Kidney (tissue), 13 donors: ENCODE measurements at regions not wholly inside any gene's neighbourhood (a gene's known extent, or its start where the extent isn't known, plus 50 kb on each side); places are given as distances from the start of the nearest gene placed in this dataset.
A peak's percentile ranks its signal among the peaks of the same experiment; 100 is the strongest.

Experiments used
- DNase-seq, 5 donors: peaks; one replicate each; pipeline ENCODE4 v3.0.0-alpha.2; 2013 to 2020
- FAIRE-seq: peaks from 2 replicates; lab custom pipeline; 2012; peaks lifted over from hg19 to GRCh38; lab: Jason Lieb, UNC
- H3K27ac ChIP-seq, 2 donors: one replicate each; pipeline ENCODE4 v1.7.0; 2013; ENCODE audit warnings: low read depth in 2 of 2, low read length in 2 of 2, inconsistent platforms in 1 of 2
- H3K27me3 ChIP-seq: one replicate; pipeline ENCODE4 v1.7.1; 2013; ENCODE audit warnings: low read length, inconsistent platforms; ENCODE audit not compliant: control insufficient read depth, insufficient read depth
- H3K36me3 ChIP-seq, 3 donors: one replicate each; pipeline versions ENCODE4 v1.7.0 to v1.7.1; 2013; ENCODE audit warnings: low read length in 3 of 3, control low read depth in 1 of 3, inconsistent platforms in 1 of 3; ENCODE audit not compliant: insufficient read depth in 3 of 3, control insufficient read depth in 2 of 3
- H3K4me1 ChIP-seq, 3 donors: one replicate each; pipeline versions ENCODE4 v1.7.0 to v1.7.1; 2013; ENCODE audit warnings: low read length in 3 of 3, inconsistent platforms in 1 of 3, low read depth in 1 of 3; ENCODE audit not compliant: control insufficient read depth in 2 of 3, insufficient read depth in 2 of 3
- H3K4me3 ChIP-seq, 3 donors: one replicate each; pipeline versions ENCODE4 v1.7.0 to v1.8.1; 2013; ENCODE audit warnings: low read length in 3 of 3, control low read depth in 1 of 3, inconsistent platforms in 1 of 3
- H3K9ac ChIP-seq, 3 donors: one replicate each; pipeline versions ENCODE4 v1.7.0 to v1.7.1; 2013; ENCODE audit warnings: low read length in 3 of 3, control low read depth in 1 of 3, inconsistent platforms in 1 of 3
- H3K9me3 ChIP-seq, 3 donors: one replicate each; pipeline versions ENCODE4 v1.7.0 to v1.7.1; 2013; ENCODE audit warnings: low read length in 3 of 3, control low read depth in 1 of 3, inconsistent platforms in 1 of 3; ENCODE audit not compliant: control insufficient read depth in 2 of 3, insufficient read depth in 1 of 3
- CTCF ChIP-seq: IDR thresholded peaks from 3 replicates; pipeline ENCODE4 v1.5.1; 2012; ENCODE audit warnings: mild to moderate bottlenecking, moderate library complexity, borderline replicate concordance; ENCODE audit not compliant: insufficient read depth; ENCODE audit errors: extremely low read depth
- intact Hi-C: fragments of 100-400 bp; cut with DNase I; formaldehyde crosslinking; loops from one replicate; pipeline ENCODE4 v1.11.1; 2022
- donor health status: control.
- donor health status: control.
- donor health status: control.
- donor health status: control.
- donor health status: control.
- donor health status: DM: yes; HTN: yes; CAD: no.
- donor health status: Normal renal cell carcinoma (clear cell type).

GRCh38 chr5:2014058-2014610 lies 131.4 kb upstream of the IRX4 start:
- no peak for FAIRE-seq
- no peak for DNase-seq

GRCh38 chr5:2013301-2014057 lies 130.8 kb upstream of the IRX4 start:
- FAIRE-seq (no peak), DNase-seq (peak in 1 of 5 donors; percentile 25)
- no peaks in the 10 kb centered on the region for H3K4me1 ChIP-seq
- no peak overlapping the region for H3K27ac ChIP-seq
- intact Hi-C loops: no loop called here
- H3K9me3 ChIP-seq: no peaks in the 10 kb centered on the region
- no peak for TF ChIP-seq CTCF
- H3K9ac ChIP-seq: no peak overlapping the region
- H3K27me3 ChIP-seq: no peaks in the 10 kb centered on the region
- no peaks in the 10 kb centered on the region for H3K36me3 ChIP-seq
- H3K4me3 ChIP-seq: no peak overlapping the region

More at GRCh38 chr5:2014058-2014610, 131.4 kb upstream of the IRX4 start:
- H3K27me3 ChIP-seq: no peaks in the 10 kb centered on the region
- no peaks in the 10 kb centered on the region for H3K9me3 ChIP-seq
- no peak overlapping the region for H3K9ac ChIP-seq
- intact Hi-C loops: no loop called here
- H3K27ac ChIP-seq: no peak overlapping the region
- no peak overlapping the region for H3K4me3 ChIP-seq
- no peaks in the 10 kb centered on the region for H3K36me3 ChIP-seq
- H3K4me1 ChIP-seq: no peaks in the 10 kb centered on the region
- no peak for TF ChIP-seq CTCF

DNA sequence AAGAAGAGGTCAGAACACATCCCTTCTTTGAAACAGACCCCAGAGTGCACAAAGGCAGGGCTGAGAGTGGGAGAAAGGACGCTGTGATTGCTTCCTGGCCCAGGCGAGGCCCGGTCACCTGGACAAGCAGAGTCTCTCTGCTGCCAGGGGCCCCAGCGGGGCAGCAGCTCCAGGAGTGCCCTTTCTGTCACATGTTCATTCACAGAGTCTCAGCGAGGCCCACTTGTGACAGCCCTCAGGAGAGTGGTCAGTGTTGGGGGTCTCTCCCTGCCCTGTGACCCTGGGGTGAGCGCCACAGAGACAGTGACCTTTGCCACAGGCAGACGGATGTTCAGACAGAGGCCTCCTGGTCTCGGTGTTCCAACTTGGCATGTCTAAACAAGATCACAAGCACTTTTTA lies 130.2 kb upstream of the IRX4 start:
- intact Hi-C loops: no loop called here
- Histone ChIP-seq H3K36me3 (no peaks in the 10 kb centered on the region), H3K9me3 (no peaks in the 10 kb centered on the region), H3K4me3 (no peak overlapping the region), H3K27ac (no peak overlapping the region), H3K4me1 (no peaks in the 10 kb centered on the region), H3K9ac (no peak overlapping the region), H3K27me3 (no peaks in the 10 kb centered on the region)
- no peak for TF ChIP-seq CTCF
- FAIRE-seq (no peak), DNase-seq (no peak)
